ENCODE measurements at regions not wholly inside any gene's neighbourhood (a gene's known extent, or its start where the extent isn't known, plus 50 kb on each side); places are given as distances from the start of the nearest gene placed in this dataset.

- no peak overlapping the region for H3K4me3 ChIP-seq (ENCODE audit: low read depth, low read length)
- ChIA-PET CTCF (no interaction called here), POLR2A (no interaction called here)
- DNase-seq (ENCODE audit: low read depth, low spot score), result no peak
- no peak for TF ChIP-seq CTCF (IDR thresholded peaks at IDR 0.05; ENCODE audit: insufficient read depth, low read length, missing control alignments)
These were observed 874.3 kb upstream of the ADAMTS5 start for GRCh38 chr21:27841084-27841672.

GRCh38 chr21:27840262-27840661 is 873.4 kb upstream of the ADAMTS5 start:
- POLR2A ChIA-PET, result no interaction called here
- H3K4me3 ChIP-seq (ENCODE audit: low read depth, low read length), result no peak overlapping the region
- DNase-seq (ENCODE audit: low read depth, low spot score), result no peak
- CTCF ChIA-PET, result no interaction called here
- TF ChIP-seq CTCF (IDR thresholded peaks at IDR 0.05; ENCODE audit: insufficient read depth, low read length, missing control alignments), result no peak

GRCh38 chr21:27839512-27840115 is 872.7 kb upstream of the ADAMTS5 start:
- TF ChIP-seq CTCF (IDR thresholded peaks at IDR 0.05; ENCODE audit: insufficient read depth, low read length, missing control alignments), result no peak
- DNase-seq (ENCODE audit: low read depth, low spot score), result no peak
- ChIA-PET POLR2A (no interaction called here), CTCF (no interaction called here)
- H3K4me3 ChIP-seq (ENCODE audit: low read depth, low read length), result no peak overlapping the region

- CTCF ChIA-PET, result interaction anchor here (0.6 kb wide), 1 partner anchor 16 kb away, joined by 3 read pairs; no protein-coding TSS in a partner anchor
- POLR2A ChIA-PET, result no interaction called here
- no peak for TF ChIP-seq CTCF (IDR thresholded peaks at IDR 0.05; ENCODE audit: insufficient read depth, low read length, missing control alignments)
- no peak overlapping the region for H3K4me3 ChIP-seq (ENCODE audit: low read depth, low read length)
- no peak for DNase-seq (ENCODE audit: low read depth, low spot score)
These were observed 871.7 kb upstream of the ADAMTS5 start for GRCh38 chr21:27838573-27838972.

- CTCF ChIA-PET, result interaction anchor here (0.6 kb wide), 1 partner anchor 16 kb away, joined by 3 read pairs; no protein-coding TSS in a partner anchor
These were observed 871.0 kb upstream of the ADAMTS5 start for GRCh38 chr21:27837936-27838335.

More at GRCh38 chr21:27837936-27838335, 871.0 kb upstream of the ADAMTS5 start:
- DNase-seq (ENCODE audit: low read depth, low spot score), result no peak
- no peak for TF ChIP-seq CTCF (IDR thresholded peaks at IDR 0.05; ENCODE audit: insufficient read depth, low read length, missing control alignments)
- POLR2A ChIA-PET, result no interaction called here
- H3K4me3 ChIP-seq (ENCODE audit: low read depth, low read length), result no peak overlapping the region

Measured in AG04449 (cell line).